IgD-negative memory B cell (primary cell): ENCODE measurements at regions not wholly inside any gene's neighbourhood (a gene's known extent, or its start where the extent isn't known, plus 50 kb on each side); places are given as distances from the start of the nearest gene placed in this dataset.

ENCODE experiments used
- H3K27ac Mint-ChIP-seq, 3 donors: one replicate each; pipeline ENCODE4 v1.8.0; 2020 to 2022; ENCODE audit warnings: mild to moderate bottlenecking in 3 of 3, mixed read lengths in 3 of 3, moderate library complexity in 1 of 3
- H3K27me3 Mint-ChIP-seq: one replicate; pipeline ENCODE4 v1.8.0; 2021; ENCODE audit warnings: mixed read lengths
- H3K36me3 Mint-ChIP-seq: one replicate; pipeline ENCODE4 v1.8.0; 2020; ENCODE audit warnings: mild to moderate bottlenecking, mixed read lengths
- H3K4me1 Mint-ChIP-seq, 3 donors: one replicate each; pipeline ENCODE4 v1.8.0; 2020 to 2022; ENCODE audit warnings: mixed read lengths in 3 of 3, mild to moderate bottlenecking in 1 of 3
- H3K4me3 Mint-ChIP-seq, 4 donors: one replicate each; pipeline ENCODE4 v1.8.0; 2020 to 2022; ENCODE audit warnings: mild to moderate bottlenecking in 4 of 4, mixed read lengths in 4 of 4, moderate library complexity in 3 of 4
- H3K9me3 Mint-ChIP-seq, 3 donors: one replicate each; pipeline ENCODE4 v1.8.0; 2020 to 2021; ENCODE audit warnings: mixed read lengths in 3 of 3, mild to moderate bottlenecking in 1 of 3

- Mint-ChIP-seq H3K36me3 (no peaks in the 10 kb centered on the region), H3K27ac (no peak overlapping the region), H3K9me3 (peaks cover 0 to 1% (median 0%) of the 10 kb centered on the region in 3 donors), H3K4me3 (no peak overlapping the region), H3K27me3 (peaks cover 19% of the 10 kb centered on the region), H3K4me1 (no peaks in the 10 kb centered on the region)
Observed at GRCh38 chr2:7472465-7472864, 555.3 kb downstream of the RNF144A start.

GRCh38 chr2:7473135-7473771 lies 556.0 kb downstream of the RNF144A start:
- Mint-ChIP-seq H3K4me1 (no peaks in the 10 kb centered on the region), H3K27ac (no peak overlapping the region), H3K9me3 (peaks cover 0 to 1% (median 0%) of the 10 kb centered on the region in 3 donors), H3K36me3 (no peaks in the 10 kb centered on the region), H3K4me3 (no peak overlapping the region), H3K27me3 (peaks cover 16% of the 10 kb centered on the region)

DNA sequence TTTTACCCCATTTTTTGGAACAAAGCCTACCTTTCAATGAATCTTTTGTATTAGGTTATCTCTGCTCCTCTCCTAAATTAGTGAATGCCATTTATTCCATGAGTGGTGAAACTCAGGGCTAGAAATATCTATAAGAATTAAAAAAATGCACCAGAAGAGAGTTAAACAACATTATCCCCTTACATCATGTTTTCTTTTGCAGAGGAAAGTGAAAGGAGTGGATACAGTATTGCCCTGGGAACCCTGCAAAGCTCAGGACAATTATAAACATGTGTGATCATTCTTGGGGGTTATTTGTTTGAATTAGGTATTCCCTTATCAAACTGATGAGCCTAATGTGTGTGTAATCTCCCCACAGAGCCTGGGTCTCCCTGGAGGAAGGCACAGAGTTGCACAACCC lies 559.2 kb downstream of the RNF144A start:
- no peak overlapping the region for H3K27ac Mint-ChIP-seq
- H3K36me3 Mint-ChIP-seq, result peaks cover 2% of the 10 kb centered on the region
- H3K4me3 Mint-ChIP-seq, result no peak overlapping the region
- H3K27me3 Mint-ChIP-seq, result peaks cover 11% of the 10 kb centered on the region
- peaks cover 0 to 4% (median 3%) of the 10 kb centered on the region in 3 donors for H3K9me3 Mint-ChIP-seq
- no peaks in the 10 kb centered on the region for H3K4me1 Mint-ChIP-seq

- H3K27me3 Mint-ChIP-seq, result peaks cover 10% of the 10 kb centered on the region
- H3K36me3 Mint-ChIP-seq, result peaks cover 2% of the 10 kb centered on the region
- no peaks in the 10 kb centered on the region for H3K4me1 Mint-ChIP-seq
- H3K4me3 Mint-ChIP-seq, result no peak overlapping the region
- peaks cover 0 to 7% (median 4%) of the 10 kb centered on the region in 3 donors for H3K9me3 Mint-ChIP-seq
- no peak overlapping the region for H3K27ac Mint-ChIP-seq
Observed at GRCh38 chr2:7479603-7480002, 562.4 kb downstream of the RNF144A start.

GRCh38 chr2:7480431-7480830 lies 563.2 kb downstream of the RNF144A start:
- Mint-ChIP-seq H3K4me3 (no peak overlapping the region), H3K27me3 (peaks cover 6% of the 10 kb centered on the region), H3K27ac (no peak overlapping the region), H3K4me1 (no peaks in the 10 kb centered on the region), H3K9me3 (peaks cover 0 to 7% (median 4%) of the 10 kb centered on the region in 3 donors), H3K36me3 (peaks cover 2% of the 10 kb centered on the region)

DNA sequence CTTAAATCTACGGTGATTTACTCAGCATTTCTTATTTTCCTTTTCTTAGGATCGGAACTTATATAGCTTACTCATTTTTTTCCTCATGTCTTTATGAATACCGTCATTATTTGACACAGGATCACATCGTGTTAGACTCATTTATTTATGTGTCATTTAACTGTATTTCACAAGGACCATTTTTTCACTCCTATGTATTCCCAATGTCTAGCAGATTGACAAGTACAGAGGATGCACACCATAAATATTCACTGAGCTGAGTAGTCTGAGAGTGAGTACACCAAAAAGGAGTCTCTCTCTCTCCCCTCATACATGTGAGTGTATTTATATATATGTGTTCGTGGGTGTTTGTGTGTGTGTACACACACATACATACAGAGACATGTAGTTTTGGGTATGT lies 573.5 kb downstream of the RNF144A start:
- Mint-ChIP-seq H3K27ac (no peak overlapping the region), H3K9me3 (peaks cover 0 to 9% (median 3%) of the 10 kb centered on the region in 3 donors), H3K27me3 (peaks cover 2% of the 10 kb centered on the region), H3K4me3 (no peak overlapping the region), H3K4me1 (no peaks in the 10 kb centered on the region), H3K36me3 (no peaks in the 10 kb centered on the region)

- no peak overlapping the region for H3K4me3 Mint-ChIP-seq
- no peak overlapping the region for H3K27ac Mint-ChIP-seq
- peaks cover 2% of the 10 kb centered on the region for H3K27me3 Mint-ChIP-seq
- no peaks in the 10 kb centered on the region for H3K4me1 Mint-ChIP-seq
- H3K36me3 Mint-ChIP-seq, result no peaks in the 10 kb centered on the region
- peaks cover 0 to 6% (median 3%) of the 10 kb centered on the region in 3 donors for H3K9me3 Mint-ChIP-seq
Observed at GRCh38 chr2:7492719-7493118, 575.5 kb downstream of the RNF144A start.

- no peaks in the 10 kb centered on the region for H3K4me1 Mint-ChIP-seq
- peaks cover 3% of the 10 kb centered on the region for H3K27me3 Mint-ChIP-seq
- H3K27ac Mint-ChIP-seq, result no peak overlapping the region
- H3K36me3 Mint-ChIP-seq, result no peaks in the 10 kb centered on the region
- H3K9me3 Mint-ChIP-seq, result peaks cover 0 to 6% (median 3%) of the 10 kb centered on the region in 3 donors
- no peak overlapping the region for H3K4me3 Mint-ChIP-seq
Observed at GRCh38 chr2:7497178-7497577, 580.0 kb downstream of the RNF144A start.

- peaks cover 0 to 3% (median 2%) of the 10 kb centered on the region in 3 donors for H3K9me3 Mint-ChIP-seq
- H3K4me3 Mint-ChIP-seq, result no peak overlapping the region
- H3K27me3 Mint-ChIP-seq, result peaks cover 2% of the 10 kb centered on the region
- H3K27ac Mint-ChIP-seq, result no peak overlapping the region
- H3K4me1 Mint-ChIP-seq, result no peaks in the 10 kb centered on the region
- H3K36me3 Mint-ChIP-seq, result no peaks in the 10 kb centered on the region
Observed at GRCh38 chr2:7499018-7499417, 581.8 kb downstream of the RNF144A start.

DNA sequence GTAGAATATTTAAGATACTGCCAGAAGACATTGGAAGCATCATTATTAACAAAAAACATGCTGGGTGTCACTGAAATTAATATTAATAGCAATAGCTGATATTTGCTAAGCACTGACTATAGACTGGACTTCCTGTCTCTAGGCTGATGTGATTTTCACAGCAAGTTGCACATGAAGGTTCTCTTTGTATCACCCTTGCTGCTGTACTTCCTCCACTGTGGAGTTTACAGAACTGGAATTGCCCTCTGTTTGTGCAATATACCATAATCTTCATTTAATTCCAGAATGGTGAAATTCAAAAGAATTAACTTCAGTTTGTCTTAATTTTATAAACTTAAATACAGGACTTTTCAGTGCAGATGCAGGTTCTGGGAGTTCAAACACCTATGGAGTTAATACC lies 585.1 kb downstream of the RNF144A start:
- H3K9me3 Mint-ChIP-seq, result no peaks in the 10 kb centered on the region
- no peak overlapping the region for H3K27ac Mint-ChIP-seq
- H3K4me3 Mint-ChIP-seq, result no peak overlapping the region
- H3K36me3 Mint-ChIP-seq, result no peaks in the 10 kb centered on the region
- no peaks in the 10 kb centered on the region for H3K4me1 Mint-ChIP-seq
- H3K27me3 Mint-ChIP-seq, result peaks cover 5% of the 10 kb centered on the region

DNA sequence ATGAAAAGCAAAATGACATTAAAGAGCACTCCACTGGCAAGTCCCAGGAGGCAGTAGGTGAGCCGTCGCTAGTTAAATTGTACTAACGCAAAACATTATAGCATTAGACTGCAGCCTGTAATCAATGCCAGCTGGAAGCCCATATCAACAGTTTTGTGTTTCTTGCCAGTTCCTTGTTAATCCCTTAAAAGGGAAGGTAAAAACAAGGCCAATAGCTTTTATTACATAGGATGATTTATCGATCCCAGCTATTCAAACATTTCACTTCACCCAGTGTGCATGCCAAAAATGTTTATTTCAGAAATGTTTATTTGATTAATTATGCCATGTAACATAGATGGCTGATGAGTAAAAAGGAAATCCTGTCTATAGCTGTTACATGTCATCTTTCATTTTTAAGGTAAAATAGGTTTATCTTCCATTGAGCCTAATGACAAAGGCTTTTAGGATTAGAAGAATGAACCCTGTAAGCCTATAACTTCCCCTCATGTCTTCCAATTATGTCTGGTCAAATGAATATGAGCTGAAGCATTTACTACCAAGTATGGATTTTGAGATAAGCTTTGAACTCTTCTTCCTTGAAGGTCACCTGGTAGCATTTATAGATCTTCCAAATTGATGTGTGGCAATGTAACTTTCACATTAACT lies 591.2 kb downstream of the RNF144A start:
- Mint-ChIP-seq H3K27ac (peak overlapping the region in 1 of 3 donors; percentile 33), H3K4me1 (no peaks in the 10 kb centered on the region), H3K27me3 (peaks cover 10% of the 10 kb centered on the region), H3K36me3 (no peaks in the 10 kb centered on the region), H3K4me3 (no peak overlapping the region), H3K9me3 (peaks cover 3 to 5% (median 4%) of the 10 kb centered on the region in 3 donors)

- no peaks in the 10 kb centered on the region for H3K4me1 Mint-ChIP-seq
- no peak overlapping the region for H3K27ac Mint-ChIP-seq
- peaks cover 3 to 8% (median 4%) of the 10 kb centered on the region in 3 donors for H3K9me3 Mint-ChIP-seq
- no peaks in the 10 kb centered on the region for H3K36me3 Mint-ChIP-seq
- no peak overlapping the region for H3K4me3 Mint-ChIP-seq
- peaks cover 6% of the 10 kb centered on the region for H3K27me3 Mint-ChIP-seq
Observed at GRCh38 chr2:7510353-7510752, 593.1 kb downstream of the RNF144A start.

DNA sequence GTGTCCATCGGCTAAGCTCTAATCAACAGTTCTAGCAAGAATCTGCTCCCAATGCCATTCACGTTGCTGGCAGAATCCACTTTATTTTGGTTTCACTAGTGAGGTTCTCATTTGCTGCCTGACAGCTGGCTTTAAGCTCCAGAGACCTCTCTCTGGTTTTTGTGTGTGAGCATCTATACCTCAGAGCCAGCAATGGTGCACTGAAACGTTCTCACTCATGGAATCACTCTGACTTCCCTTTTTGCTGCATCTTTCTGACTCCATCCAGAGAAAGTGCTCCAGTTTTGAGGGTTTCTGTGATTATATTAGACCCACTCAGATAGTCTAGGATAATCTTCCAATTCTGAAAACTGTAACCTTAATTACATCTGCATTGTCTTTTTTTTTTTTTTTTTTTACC lies 596.6 kb downstream of the RNF144A start:
- no peak overlapping the region for H3K27ac Mint-ChIP-seq
- H3K9me3 Mint-ChIP-seq, result peaks cover 3 to 9% (median 4%) of the 10 kb centered on the region in 3 donors
- no peaks in the 10 kb centered on the region for H3K4me1 Mint-ChIP-seq
- no peaks in the 10 kb centered on the region for H3K36me3 Mint-ChIP-seq
- peaks cover 6% of the 10 kb centered on the region for H3K27me3 Mint-ChIP-seq
- no peak overlapping the region for H3K4me3 Mint-ChIP-seq

GRCh38 chr2:7515327-7515726 lies 598.1 kb downstream of the RNF144A start:
- Mint-ChIP-seq H3K4me3 (no peak overlapping the region), H3K36me3 (peaks cover 2% of the 10 kb centered on the region), H3K9me3 (peaks cover 0 to 6% (median under 1%) of the 10 kb centered on the region in 3 donors), H3K27me3 (peaks cover 5% of the 10 kb centered on the region), H3K27ac (no peak overlapping the region), H3K4me1 (no peaks in the 10 kb centered on the region)

GRCh38 chr2:7516484-7517063 lies 599.4 kb downstream of the RNF144A start:
- Mint-ChIP-seq H3K36me3 (peaks cover 2% of the 10 kb centered on the region), H3K27me3 (peaks cover 4% of the 10 kb centered on the region), H3K9me3 (peaks cover 0 to 4% (median 0%) of the 10 kb centered on the region in 3 donors), H3K4me1 (no peaks in the 10 kb centered on the region), H3K4me3 (no peak overlapping the region), H3K27ac (no peak overlapping the region)
